ENCODE measurements at regions not wholly inside any gene's neighbourhood (a gene's known extent, or its start where the extent isn't known, plus 50 kb on each side); places are given as distances from the start of the nearest gene placed in this dataset.

GRCh38 chr5:135237748-135238103, 161.3 kb downstream of the MACROH2A1 start:
- Histone ChIP-seq H3K9me3 (no peaks in the 10 kb centered on the region), H3K36me3 (no peaks in the 10 kb centered on the region), H3K4me1 (peaks cover 94% of the 10 kb centered on the region), H3K27me3 (no peaks in the 10 kb centered on the region), H3K4me3 (no peak overlapping the region), H3K27ac (no peak overlapping the region)
- intact Hi-C loops (cut with DNase I): no loop called here
- TF ChIP-seq POLR2AphosphoS5 (IDR thresholded peaks at IDR 0.05; ENCODE audit: insufficient read depth in 1 of 2, low read depth in 1 of 2) (no peak), POLR2A (IDR thresholded peaks at IDR 0.05) (no peak), CTCF (IDR thresholded peaks at IDR 0.05) (no peak)
- no peak for DNase-seq (ENCODE audit: extremely low spot score in 2 of 2)

GRCh38 chr5:135236908-135237747, 161.9 kb downstream of the MACROH2A1 start:
- TF ChIP-seq POLR2A (IDR thresholded peaks at IDR 0.05) (no peak), CTCF (IDR thresholded peaks at IDR 0.05) (no peak), POLR2AphosphoS5 (IDR thresholded peaks at IDR 0.05; ENCODE audit: insufficient read depth in 1 of 2, low read depth in 1 of 2) (no peak)
- no peaks in the 10 kb centered on the region for H3K27me3 ChIP-seq
- no peaks in the 10 kb centered on the region for H3K9me3 ChIP-seq
- no peak overlapping the region for H3K4me3 ChIP-seq
- intact Hi-C loops (cut with DNase I): no loop called here
- no peaks in the 10 kb centered on the region for H3K36me3 ChIP-seq
- no peak overlapping the region for H3K27ac ChIP-seq
- peak; percentile 82 to 83 for DNase-seq (ENCODE audit: extremely low spot score in 2 of 2)
- peaks cover 89% of the 10 kb centered on the region for H3K4me1 ChIP-seq

GRCh38 chr5:135236228-135236907, 162.7 kb downstream of the MACROH2A1 start:
- intact Hi-C loops (cut with DNase I): no loop called here
- Histone ChIP-seq H3K27me3 (no peaks in the 10 kb centered on the region), H3K4me1 (peaks cover 89% of the 10 kb centered on the region), H3K4me3 (no peak overlapping the region), H3K36me3 (no peaks in the 10 kb centered on the region), H3K27ac (peak overlapping the region; percentile 4), H3K9me3 (no peaks in the 10 kb centered on the region)
- TF ChIP-seq CTCF (IDR thresholded peaks at IDR 0.05) (no peak), POLR2AphosphoS5 (IDR thresholded peaks at IDR 0.05; ENCODE audit: insufficient read depth in 1 of 2, low read depth in 1 of 2) (no peak), POLR2A (IDR thresholded peaks at IDR 0.05) (no peak)
- DNase-seq (ENCODE audit: extremely low spot score in 2 of 2): peak; percentile 43 to 78

GRCh38 chr5:135235551-135236227, 163.3 kb downstream of the MACROH2A1 start:
- TF ChIP-seq CTCF (IDR thresholded peaks at IDR 0.05) (no peak), POLR2AphosphoS5 (IDR thresholded peaks at IDR 0.05; ENCODE audit: insufficient read depth in 1 of 2, low read depth in 1 of 2) (peak in 1 of 2 donors; percentile 22)
- no peaks in the 10 kb centered on the region for H3K27me3 ChIP-seq
- no peaks in the 10 kb centered on the region for H3K36me3 ChIP-seq
- DNase-seq (ENCODE audit: extremely low spot score in 2 of 2): peak; percentile 67 to 81
- peaks cover 89% of the 10 kb centered on the region for H3K4me1 ChIP-seq
- intact Hi-C loops (cut with DNase I): no loop called here
- H3K27ac ChIP-seq: peak overlapping the region; percentile 51
- no peaks in the 10 kb centered on the region for H3K9me3 ChIP-seq
- no peak overlapping the region for H3K4me3 ChIP-seq

Measured in vagina (tissue), 2 donors.